MM.1S (cell line): ENCODE measurements at regions not wholly inside any gene's neighbourhood (a gene's known extent, or its start where the extent isn't known, plus 50 kb on each side); places are given as distances from the start of the nearest gene placed in this dataset.
"Not testable (repeated sequence)": the region's sequence is repeated elsewhere in the genome, so short reads cannot be mapped to it uniquely, and the experiment has no call there.

Experiments used
- DNase-seq: peaks from one replicate; pipeline ENCODE4 v3.0.0-alpha.2; 2015
- H2AFZ ChIP-seq: fragments of 300-600 bp; sonication (generic); 2 replicates; pipeline ENCODE4 v1.6.0; 2016; ENCODE audit warnings: antibody characterized with exemption, low read length
- H3F3A ChIP-seq: fragments of 300-600 bp; sonication (generic); 2 replicates; pipeline ENCODE4 v1.6.1; 2016; ENCODE audit warnings: mild to moderate bottlenecking, antibody characterized with exemption, low read length, moderate library complexity, mixed read lengths; ENCODE audit not compliant: insufficient read depth
- H3K27ac ChIP-seq: fragments of 300-600 bp; sonication (generic); 2 replicates; pipeline ENCODE4 v1.5.1; 2016; ENCODE audit warnings: mild to moderate bottlenecking, low read length
- H3K27me3 ChIP-seq: fragments of 300-600 bp; sonication (generic); replicated peaks from 2 replicates; pipeline ENCODE4 v1.6.0; 2016; ENCODE audit warnings: low read length; ENCODE audit not compliant: insufficient read depth
- H3K36me3 ChIP-seq: fragments of 300-600 bp; sonication (generic); replicated peaks from 2 replicates; pipeline ENCODE4 v1.6.1; 2016; ENCODE audit warnings: mild to moderate bottlenecking, low read length, mixed read lengths; ENCODE audit not compliant: insufficient read depth
- H3K4me1 ChIP-seq: fragments of 300-600 bp; sonication (generic); 2 replicates; pipeline ENCODE4 v1.6.1; 2016; ENCODE audit warnings: low read length, mixed read lengths
- H3K4me2 ChIP-seq: fragments of 300-600 bp; sonication (generic); 2 replicates; pipeline ENCODE4 v1.6.0; 2016; ENCODE audit warnings: low read depth, low read length
- H3K4me3 ChIP-seq: fragments of 300-600 bp; sonication (generic); 2 replicates; pipeline ENCODE4 v1.5.1; 2016; ENCODE audit warnings: low read length, mixed read lengths
- H3K79me2 ChIP-seq: fragments of 300-600 bp; sonication (generic); 2 replicates; pipeline ENCODE4 v1.6.1; 2016; ENCODE audit warnings: mixed run types, low read length, mixed read lengths
- H3K9ac ChIP-seq: fragments of 300-600 bp; sonication (generic); 2 replicates; pipeline ENCODE4 v1.6.1; 2016; ENCODE audit warnings: low read length, mixed read lengths
- H3K9me2 ChIP-seq: fragments of 300-600 bp; sonication (generic); replicated peaks from 2 replicates; pipeline ENCODE4 v1.6.1; 2016; ENCODE audit warnings: mild to moderate bottlenecking, low read length, mixed read lengths; ENCODE audit not compliant: insufficient read depth
- H3K9me3 ChIP-seq: fragments of 300-600 bp; sonication (generic); replicated peaks from 2 replicates; pipeline ENCODE4 v1.6.1; 2016; ENCODE audit warnings: mild to moderate bottlenecking, low read length, mixed read lengths; ENCODE audit not compliant: insufficient read depth
- H4K20me1 ChIP-seq: fragments of 300-600 bp; sonication (generic); 2 replicates; pipeline ENCODE4 v1.6.1; 2016; ENCODE audit warnings: mild to moderate bottlenecking, low read length, moderate library complexity, mixed read lengths; ENCODE audit not compliant: insufficient read depth
- CTCF ChIP-seq: fragments of 300-600 bp; sonication (generic); IDR thresholded peaks from 2 replicates; pipeline ENCODE4 v1.5.1; 2016; ENCODE audit warnings: antibody characterized with exemption, low read length, mixed read lengths
- EZH2 ChIP-seq: fragments of 300-600 bp; sonication (generic); optimal IDR thresholded peaks from 2 replicates; pipeline ENCODE3; 2017; ENCODE audit warnings: low read depth, mild to moderate bottlenecking, antibody characterized with exemption, low read length, mixed read lengths
- EZH2phosphoT487 ChIP-seq: fragments of 300-600 bp; sonication (generic); IDR thresholded peaks from 2 replicates; pipeline ENCODE4 v1.6.1; 2018; ENCODE audit warnings: antibody characterized with exemption, low read length

DNA sequence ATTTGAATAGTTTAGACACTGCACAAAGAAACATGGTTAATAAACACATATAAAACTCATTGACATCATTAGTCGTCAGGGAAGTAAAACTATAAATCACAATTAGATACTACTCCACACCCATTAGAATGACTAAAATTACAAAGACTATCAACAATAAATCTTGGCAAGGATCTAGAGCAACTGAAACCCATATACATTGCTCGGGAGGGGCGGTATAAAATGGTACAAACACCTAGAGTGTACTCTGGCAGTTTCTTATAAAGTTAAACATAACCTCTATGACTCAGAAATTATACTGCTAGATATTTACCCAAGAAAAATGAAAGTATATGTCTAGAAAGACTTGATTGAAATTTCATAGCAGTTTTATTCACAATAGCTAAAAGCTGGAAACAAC lies 434.2 kb downstream of the RWDD3 start:
- no peaks in the 10 kb centered on the region for H3K36me3 ChIP-seq
- H4K20me1 ChIP-seq, result no peaks in the 10 kb centered on the region
- no peak overlapping the region for H3K4me2 ChIP-seq
- no peaks in the 10 kb centered on the region for H3K9me2 ChIP-seq
- no peak for TF ChIP-seq CTCF
- no peak for TF ChIP-seq EZH2
- TF ChIP-seq EZH2phosphoT487, result no peak
- no peak overlapping the region for H2AFZ ChIP-seq
- no peaks in the 10 kb centered on the region for H3K4me1 ChIP-seq
- no peak for DNase-seq
- H3K4me3 ChIP-seq, result no peak overlapping the region
- H3K27ac ChIP-seq, result no peak overlapping the region
- no peaks in the 10 kb centered on the region for H3K79me2 ChIP-seq
- H3K9me3 ChIP-seq, result no peaks in the 10 kb centered on the region
- H3K27me3 ChIP-seq, result no peaks in the 10 kb centered on the region
- no peaks in the 10 kb centered on the region for H3F3A ChIP-seq
- no peak overlapping the region for H3K9ac ChIP-seq

GRCh38 chr1:95669638-95670037 lies 435.6 kb downstream of the RWDD3 start:
- H3K9me3 ChIP-seq, H3K4me2 ChIP-seq, H3K36me3 ChIP-seq, H3K79me2 ChIP-seq, H3F3A ChIP-seq, H3K4me1 ChIP-seq, H3K9ac ChIP-seq, H3K9me2 ChIP-seq, H4K20me1 ChIP-seq, H3K27ac ChIP-seq, H3K27me3 ChIP-seq, DNase-seq, H2AFZ ChIP-seq, H3K4me3 ChIP-seq: not testable (repeated sequence)

- no peak overlapping the region for H3K4me3 ChIP-seq
- H3F3A ChIP-seq, result no peaks in the 10 kb centered on the region
- no peak overlapping the region for H3K27ac ChIP-seq
- H2AFZ ChIP-seq, result no peak overlapping the region
- H3K27me3 ChIP-seq, result no peaks in the 10 kb centered on the region
- no peaks in the 10 kb centered on the region for H3K9me3 ChIP-seq
- H3K79me2 ChIP-seq, result no peaks in the 10 kb centered on the region
- H3K36me3 ChIP-seq, result no peaks in the 10 kb centered on the region
- H4K20me1 ChIP-seq, result no peaks in the 10 kb centered on the region
- no peak overlapping the region for H3K4me2 ChIP-seq
- no peak overlapping the region for H3K9ac ChIP-seq
- H3K4me1 ChIP-seq, result no peaks in the 10 kb centered on the region
- TF ChIP-seq CTCF (no peak), EZH2phosphoT487 (no peak), EZH2 (no peak)
- no peak for DNase-seq
- no peaks in the 10 kb centered on the region for H3K9me2 ChIP-seq
Observed at GRCh38 chr1:95671098-95671497, 437.1 kb downstream of the RWDD3 start.

DNA sequence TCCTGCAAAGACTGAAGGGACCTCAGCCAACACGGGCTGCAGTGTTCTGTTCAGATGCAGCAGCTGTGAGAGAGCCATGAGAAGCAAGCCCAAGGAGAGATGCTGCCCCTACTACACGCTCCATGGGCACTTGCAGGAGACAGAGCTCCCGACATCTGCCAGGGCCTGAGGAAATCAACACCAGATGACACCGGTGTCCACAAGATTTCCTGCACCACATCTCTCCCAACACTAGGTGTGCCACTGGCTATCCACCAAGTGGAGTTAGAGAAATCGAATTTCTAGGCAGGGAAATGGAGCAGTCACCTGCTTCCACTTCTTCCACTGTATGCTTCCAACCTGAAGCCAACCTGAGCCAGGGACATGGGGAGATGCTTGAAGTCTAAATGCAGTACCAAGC lies 445.3 kb downstream of the RWDD3 start:
- Histone ChIP-seq H3K36me3 (no peaks in the 10 kb centered on the region), H3K4me3 (no peak overlapping the region), H3K9ac (no peak overlapping the region), H3F3A (no peaks in the 10 kb centered on the region), H3K4me1 (no peaks in the 10 kb centered on the region), H3K9me3 (no peaks in the 10 kb centered on the region), H3K79me2 (no peaks in the 10 kb centered on the region), H3K9me2 (no peaks in the 10 kb centered on the region), H4K20me1 (no peaks in the 10 kb centered on the region), H3K4me2 (no peak overlapping the region), H3K27ac (no peak overlapping the region), H3K27me3 (no peaks in the 10 kb centered on the region), H2AFZ (no peak overlapping the region)
- no peak for DNase-seq
- no peak for TF ChIP-seq EZH2phosphoT487
- no peak for TF ChIP-seq CTCF
- TF ChIP-seq EZH2, result no peak
